ENCODE measurements at regions not wholly inside any gene's neighbourhood (a gene's known extent, or its start where the extent isn't known, plus 50 kb on each side); places are given as distances from the start of the nearest gene placed in this dataset.

DNA sequence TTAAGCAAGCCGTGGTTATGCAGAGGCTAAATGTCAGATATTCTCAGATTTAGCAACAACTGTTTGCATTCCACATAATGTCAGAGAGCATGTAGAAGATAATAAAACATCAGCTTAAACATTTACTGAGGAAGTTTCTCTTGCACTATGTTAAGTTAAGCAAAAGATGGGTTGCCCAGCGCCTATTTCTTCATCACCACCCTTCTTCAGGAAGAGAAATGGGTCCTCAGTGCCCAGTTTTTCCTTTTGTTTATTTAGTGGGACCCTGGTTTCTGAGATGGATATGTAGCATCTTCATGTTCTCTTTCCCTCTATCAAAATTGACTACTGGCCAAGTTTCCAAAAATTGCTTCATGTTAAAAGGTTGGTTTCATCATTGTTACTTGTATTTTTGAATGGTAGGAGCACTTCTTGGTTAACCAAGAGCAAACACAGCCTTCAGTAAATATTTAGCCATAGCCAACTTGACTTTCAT, 356.8 kb downstream of the RFC3 start:
- no peak for TF ChIP-seq POLR2A (IDR thresholded peaks at IDR 0.05)
- TF ChIP-seq CTCF (IDR thresholded peaks at IDR 0.05): no peak

Measured in testis (tissue), 2 donors.